ENCODE measurements at regions not wholly inside any gene's neighbourhood (a gene's known extent, or its start where the extent isn't known, plus 50 kb on each side); places are given as distances from the start of the nearest gene placed in this dataset.

- no peak for DNase-seq (ENCODE audit: low read depth)
These were observed 378.1 kb downstream of the HAPSTR1 start for GRCh38 chr16:9469512-9469911.

- no peak for DNase-seq (ENCODE audit: low read depth)
These were observed 385.3 kb downstream of the HAPSTR1 start for GRCh38 chr16:9476744-9477143.

GRCh38 chr16:9479008-9479407, 387.6 kb downstream of the HAPSTR1 start:
- DNase-seq (ENCODE audit: low read depth) = no peak

- no peak for DNase-seq (ENCODE audit: low read depth)
These were observed 389.1 kb downstream of the HAPSTR1 start for GRCh38 chr16:9480503-9480902.

GRCh38 chr16:9481747-9482730, 390.6 kb downstream of the HAPSTR1 start:
- DNase-seq (ENCODE audit: low read depth) = no peak

GRCh38 chr16:9484426-9484825, 393.0 kb downstream of the HAPSTR1 start:
- DNase-seq (ENCODE audit: low read depth) = no peak

GRCh38 chr16:9484881-9485280, 393.4 kb downstream of the HAPSTR1 start:
- no peak for DNase-seq (ENCODE audit: low read depth)

- DNase-seq (ENCODE audit: low read depth) = no peak
These were observed 398.5 kb downstream of the HAPSTR1 start for GRCh38 chr16:9489835-9490467.

- DNase-seq (ENCODE audit: low read depth) = no peak
These were observed 404.4 kb downstream of the HAPSTR1 start for GRCh38 chr16:9495824-9496223.

GRCh38 chr16:9497750-9498149, 406.3 kb downstream of the HAPSTR1 start:
- DNase-seq (ENCODE audit: low read depth) = no peak

GRCh38 chr16:9499941-9500593, 408.6 kb downstream of the HAPSTR1 start:
- DNase-seq (ENCODE audit: low read depth) = no peak

GRCh38 chr16:9500872-9501271, 409.4 kb downstream of the HAPSTR1 start:
- DNase-seq (ENCODE audit: low read depth) = no peak

GRCh38 chr16:9503251-9503984, 412.0 kb downstream of the HAPSTR1 start:
- DNase-seq (ENCODE audit: low read depth) = no peak

GRCh38 chr16:9508328-9508936, 417.0 kb downstream of the HAPSTR1 start:
- DNase-seq (ENCODE audit: low read depth) = no peak

- no peak for DNase-seq (ENCODE audit: low read depth)
These were observed 418.2 kb downstream of the HAPSTR1 start for GRCh38 chr16:9509663-9510062.

GRCh38 chr16:9511389-9511788, 419.9 kb downstream of the HAPSTR1 start:
- DNase-seq (ENCODE audit: low read depth) = no peak

- DNase-seq (ENCODE audit: low read depth) = no peak
These were observed 425.0 kb downstream of the HAPSTR1 start for GRCh38 chr16:9516444-9516843.

GRCh38 chr16:9518051-9518450, 426.6 kb downstream of the HAPSTR1 start:
- DNase-seq (ENCODE audit: low read depth) = no peak

GRCh38 chr16:9518581-9518980, 427.1 kb downstream of the HAPSTR1 start:
- no peak for DNase-seq (ENCODE audit: low read depth)

- DNase-seq (ENCODE audit: low read depth) = no peak
These were observed 430.4 kb downstream of the HAPSTR1 start for GRCh38 chr16:9521749-9522370.

- DNase-seq (ENCODE audit: low read depth) = no peak
These were observed 431.2 kb downstream of the HAPSTR1 start for GRCh38 chr16:9522614-9523013.

All from non-pigmented ciliary epithelial cell (primary cell).